MCF 10A (cell line): ENCODE measurements at regions not wholly inside any gene's neighbourhood (a gene's known extent, or its start where the extent isn't known, plus 50 kb on each side); places are given as distances from the start of the nearest gene placed in this dataset.

Experiments
- BruUV-seq: library from RNA; stranded (reverse); fragments of 400-500 nt; replicated peaks from 2 replicates; lab custom pipeline; 2021; lab: Mats Ljungman, UMichigan
- CTCF ChIA-PET: fragments of 300-600 bp; sonication (Branson Sonifier 250); formaldehyde crosslinking; extraction: SDS; loops from one replicate; lab custom pipeline; 2021; ENCODE audit warnings: antibody characterized with exemption, inconsistent platforms; lab: Yijun Ruan, JAX
- POLR2A ChIA-PET: fragments of 300-600, 350-650 bp; sonication (Branson Sonifier 250); formaldehyde crosslinking; extraction: SDS; loops from one replicate; lab custom pipeline; 2020; ENCODE audit warnings: antibody characterized with exemption, inconsistent platforms; lab: Yijun Ruan, JAX
- DNase-seq: peaks from one replicate; pipeline ENCODE4 v3.0.0-alpha.2; 2018; ENCODE audit not compliant: unreplicated experiment
- H3K27ac Mint-ChIP-seq: one replicate; pipeline ENCODE4 v1.8.0; 2022; ENCODE audit warnings: mild to moderate bottlenecking, low read depth, mixed read lengths; ENCODE audit not compliant: unreplicated experiment
- H3K27me3 Mint-ChIP-seq: one replicate; pipeline ENCODE4 v1.8.0; 2022; ENCODE audit warnings: mixed read lengths; ENCODE audit not compliant: insufficient read depth, unreplicated experiment
- H3K36me3 Mint-ChIP-seq: one replicate; pipeline ENCODE4 v1.8.0; 2022; ENCODE audit warnings: mild to moderate bottlenecking, moderate library complexity, mixed read lengths; ENCODE audit not compliant: insufficient read depth, unreplicated experiment
- H3K4me1 Mint-ChIP-seq: one replicate; pipeline ENCODE4 v1.8.0; 2022; ENCODE audit warnings: mixed read lengths; ENCODE audit not compliant: insufficient read depth, unreplicated experiment
- H3K4me3 Mint-ChIP-seq: one replicate; pipeline ENCODE4 v1.8.0; 2022; ENCODE audit warnings: mild to moderate bottlenecking, moderate library complexity, mixed read lengths; ENCODE audit not compliant: unreplicated experiment
- H3K9me3 Mint-ChIP-seq: one replicate; pipeline ENCODE4 v1.8.0; 2022; ENCODE audit warnings: mixed read lengths; ENCODE audit not compliant: unreplicated experiment
- intact Hi-C: fragments of 100-400 bp; cut with micrococcal nuclease; formaldehyde crosslinking; loops from 2 replicates; pipeline ENCODE4 v1.14.1; 2022
- TF ChIP-seq, protein P1 (sequence below): fragments of 200-600 bp; IDR thresholded peaks from one replicate; pipeline ENCODE4 v1.8.0; 2022; ENCODE audit warnings: antibody characterized with exemption, mild to moderate bottlenecking; ENCODE audit not compliant: unreplicated experiment

DNA sequence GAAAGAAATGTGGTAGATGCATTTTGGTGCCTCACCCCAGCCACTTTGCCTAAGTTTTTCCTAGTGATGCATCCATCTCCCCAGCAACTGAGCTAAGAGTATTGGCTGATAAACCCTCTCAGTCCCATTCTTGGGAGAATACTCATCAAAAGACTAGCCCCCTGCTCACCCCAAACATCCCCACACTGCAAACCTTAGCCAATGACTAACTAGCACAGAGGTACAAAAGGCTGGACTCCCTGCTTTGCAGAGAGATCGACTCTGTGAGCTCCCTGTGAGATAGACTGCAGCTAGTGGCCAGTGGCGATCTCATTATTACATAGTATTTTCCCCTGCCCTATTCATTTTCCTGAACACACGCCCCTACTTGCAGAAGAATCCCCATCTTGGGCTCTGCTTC lies 155.3 kb downstream of the HHIPL2 start:
- Mint-ChIP-seq H3K36me3 (no peaks in the 10 kb centered on the region), H3K27ac (no peak overlapping the region), H3K9me3 (no peaks in the 10 kb centered on the region), H3K27me3 (no peaks in the 10 kb centered on the region), H3K4me1 (peaks cover 5% of the 10 kb centered on the region), H3K4me3 (no peak overlapping the region)
- ChIA-PET CTCF (interaction anchor here (0.8 kb wide), 1 partner anchor 51 kb away, joined by 5 read pairs; no protein-coding TSS in a partner anchor), POLR2A (interaction anchor here (0.6 kb wide), 1 partner anchor 43 kb away, joined by 3 read pairs; no protein-coding TSS in a partner anchor)
- DNase-seq, result no peak
- TF ChIP-seq, protein P1, sequence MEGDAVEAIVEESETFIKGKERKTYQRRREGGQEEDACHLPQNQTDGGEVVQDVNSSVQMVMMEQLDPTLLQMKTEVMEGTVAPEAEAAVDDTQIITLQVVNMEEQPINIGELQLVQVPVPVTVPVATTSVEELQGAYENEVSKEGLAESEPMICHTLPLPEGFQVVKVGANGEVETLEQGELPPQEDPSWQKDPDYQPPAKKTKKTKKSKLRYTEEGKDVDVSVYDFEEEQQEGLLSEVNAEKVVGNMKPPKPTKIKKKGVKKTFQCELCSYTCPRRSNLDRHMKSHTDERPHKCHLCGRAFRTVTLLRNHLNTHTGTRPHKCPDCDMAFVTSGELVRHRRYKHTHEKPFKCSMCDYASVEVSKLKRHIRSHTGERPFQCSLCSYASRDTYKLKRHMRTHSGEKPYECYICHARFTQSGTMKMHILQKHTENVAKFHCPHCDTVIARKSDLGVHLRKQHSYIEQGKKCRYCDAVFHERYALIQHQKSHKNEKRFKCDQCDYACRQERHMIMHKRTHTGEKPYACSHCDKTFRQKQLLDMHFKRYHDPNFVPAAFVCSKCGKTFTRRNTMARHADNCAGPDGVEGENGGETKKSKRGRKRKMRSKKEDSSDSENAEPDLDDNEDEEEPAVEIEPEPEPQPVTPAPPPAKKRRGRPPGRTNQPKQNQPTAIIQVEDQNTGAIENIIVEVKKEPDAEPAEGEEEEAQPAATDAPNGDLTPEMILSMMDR, result no peak
- intact Hi-C loops, result no loop called here
- no TSS peak for BruUV-seq

DNA sequence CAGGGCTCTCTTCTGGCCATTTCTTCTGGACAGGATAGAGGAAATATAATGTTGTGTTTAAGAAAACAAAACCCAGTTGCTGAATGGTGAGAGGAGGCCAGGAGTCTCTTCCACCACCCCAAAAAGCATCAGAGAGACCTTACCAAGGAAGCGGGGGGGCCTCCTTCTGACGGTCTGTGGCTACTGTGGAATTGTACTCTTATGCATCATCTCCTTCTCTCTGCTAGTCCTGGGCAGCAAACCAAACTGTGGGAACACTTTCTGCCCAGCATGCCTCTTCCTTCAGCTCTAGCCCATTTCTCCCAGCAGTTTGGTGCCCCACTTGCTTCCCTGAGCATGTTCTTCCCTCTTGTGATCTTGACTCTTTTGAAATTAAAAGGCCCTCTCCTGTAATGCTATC lies 157.7 kb downstream of the HHIPL2 start:
- ChIA-PET CTCF (interaction anchor here (0.8 kb wide), 1 partner anchor 65 kb away, joined by 3 read pairs; no protein-coding TSS in a partner anchor), POLR2A (interaction anchor here (1.5 kb wide), 1 partner anchor 19 kb away, joined by 4 read pairs; no protein-coding TSS in a partner anchor)
- intact Hi-C loops, result no loop called here
- Mint-ChIP-seq H3K36me3 (no peaks in the 10 kb centered on the region), H3K9me3 (no peaks in the 10 kb centered on the region), H3K4me1 (peaks cover 5% of the 10 kb centered on the region), H3K27ac (no peak overlapping the region), H3K4me3 (no peak overlapping the region), H3K27me3 (no peaks in the 10 kb centered on the region)
- no TSS peak for BruUV-seq
- TF ChIP-seq, protein P1, result no peak
- DNase-seq, result no peak

GRCh38 chr1:222387007-222387814 lies 160.7 kb downstream of the HHIPL2 start:
- Mint-ChIP-seq H3K27me3 (no peaks in the 10 kb centered on the region), H3K36me3 (no peaks in the 10 kb centered on the region), H3K4me3 (no peak overlapping the region), H3K4me1 (peaks cover 5% of the 10 kb centered on the region), H3K9me3 (no peaks in the 10 kb centered on the region), H3K27ac (no peak overlapping the region)
- TF ChIP-seq, protein P1, result peak; percentile 22
- intact Hi-C loops, result no loop called here
- peak; percentile 36 for DNase-seq
- POLR2A ChIA-PET, result no interaction called here
- no TSS peak for BruUV-seq
- CTCF ChIA-PET, result interaction anchor here (0.6 to 1.3 kb wide), 2 partner anchors 12 to 401 kb away, joined by 3 to 4 read pairs; no protein-coding TSS in a partner anchor

DNA sequence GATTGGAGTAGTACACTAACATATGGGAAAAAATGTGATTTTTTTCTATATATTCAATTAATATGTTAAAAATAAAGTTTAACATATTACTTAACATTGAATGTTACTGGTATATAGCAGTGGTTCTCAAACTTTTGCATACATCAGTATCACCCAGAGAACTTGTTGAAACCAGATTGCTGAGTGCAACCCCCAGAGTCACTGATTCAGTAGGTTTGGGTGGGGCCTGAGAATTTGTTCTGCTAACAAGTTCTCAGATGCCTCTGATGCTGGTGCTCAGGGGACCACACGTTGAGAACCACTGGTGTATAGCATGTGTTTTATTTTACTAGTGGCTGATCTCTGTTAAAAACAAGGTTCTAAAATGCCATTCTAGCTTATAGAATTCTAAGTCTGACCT lies 161.9 kb downstream of the HHIPL2 start:
- TF ChIP-seq, protein P1, result no peak
- no peak overlapping the region for H3K4me3 Mint-ChIP-seq
- CTCF ChIA-PET, result interaction anchor here (1.1 to 1.3 kb wide), 2 partner anchors 14 to 215 kb away, joined by 3 to 4 read pairs; no protein-coding TSS in a partner anchor

More for the DNA sequence above, 161.9 kb downstream of the HHIPL2 start:
- no peaks in the 10 kb centered on the region for H3K36me3 Mint-ChIP-seq
- no peak for DNase-seq
- no peaks in the 10 kb centered on the region for H3K27me3 Mint-ChIP-seq
- BruUV-seq, result no TSS peak
- H3K9me3 Mint-ChIP-seq, result no peaks in the 10 kb centered on the region
- intact Hi-C loops, result no loop called here
- POLR2A ChIA-PET, result no interaction called here
- H3K27ac Mint-ChIP-seq, result no peak overlapping the region
- peaks cover 5% of the 10 kb centered on the region for H3K4me1 Mint-ChIP-seq
